Esophagus squamous epithelium (tissue), 5 donors: ENCODE measurements at regions not wholly inside any gene's neighbourhood (a gene's known extent, or its start where the extent isn't known, plus 50 kb on each side); places are given as distances from the start of the nearest gene placed in this dataset.

Experiments used
- DNase-seq: peaks from one replicate; lab custom pipeline; 2025; lab: John Stamatoyannopoulos, UW
- H3K27ac ChIP-seq, 4 donors: fragments of 200-600 bp; sonication (generic); one replicate each; pipeline ENCODE4 v1.5.1; 2016 to 2019; ENCODE audit warnings: mild to moderate bottlenecking in 1 of 4
- H3K27me3 ChIP-seq, 4 donors: fragments of 200-600 bp; sonication (generic); 1 replicate in 3 of 4; 2 replicates in 1 of 4; pipeline versions ENCODE4 v1.5.1 to v1.6.0; 2017 to 2021; ENCODE audit warnings: antibody characterized with exemption in 1 of 4
- H3K36me3 ChIP-seq, 3 donors: fragments of 200-600 bp; sonication (generic); one replicate each; pipeline ENCODE4 v1.5.1; 2016 to 2019
- H3K4me1 ChIP-seq, 3 donors: fragments of 200-600 bp; sonication (generic); one replicate each; pipeline ENCODE4 v1.5.1; 2017 to 2019
- H3K4me3 ChIP-seq, 4 donors: fragments of 200-600 bp; sonication (generic); 1 replicate in 3 of 4; 2 replicates in 1 of 4; pipeline ENCODE4 v1.5.1; 2016 to 2019; ENCODE audit warnings: mild to moderate bottlenecking in 2 of 4, moderate library complexity in 1 of 4
- H3K9me3 ChIP-seq, 3 donors: fragments of 200-600 bp; sonication (generic); one replicate each; pipeline ENCODE4 v1.5.1; 2016 to 2019
- POLR2A ChIP-seq, 4 donors: fragments of 450-650 bp; IDR thresholded peaks; one replicate each; pipeline ENCODE4 v1.6.1; 2017; ENCODE audit warnings: antibody characterized with exemption in 4 of 4, mild to moderate bottlenecking in 4 of 4, moderate library complexity in 3 of 4
- WGBS, 2 donors: methylation state at CpG; one replicate each; pipeline ENCODE4 v1.1.5; 2018; 5-methylcytosine and 5-hydroxymethylcytosine counted together
- intact Hi-C: fragments of 100-400 bp; cut with DNase I; formaldehyde crosslinking; loops from one replicate; pipeline ENCODE4 v1.15.0; 2022
- TF ChIP-seq, protein P1 (sequence below), 6 experiments: fragments of 450-650 bp in 4 of 6; fragments of 200-600 bp in 2 of 6; sonication (generic) in 2 of 6; IDR thresholded peaks; one replicate each; pipeline ENCODE4 v1.5.1; 2016 to 2019; ENCODE audit warnings: antibody characterized with exemption in 6 of 6, mild to moderate bottlenecking in 4 of 6, moderate library complexity in 4 of 6
- donor health status: DM: yes; HTN: yes; CAD: no.

DNA sequence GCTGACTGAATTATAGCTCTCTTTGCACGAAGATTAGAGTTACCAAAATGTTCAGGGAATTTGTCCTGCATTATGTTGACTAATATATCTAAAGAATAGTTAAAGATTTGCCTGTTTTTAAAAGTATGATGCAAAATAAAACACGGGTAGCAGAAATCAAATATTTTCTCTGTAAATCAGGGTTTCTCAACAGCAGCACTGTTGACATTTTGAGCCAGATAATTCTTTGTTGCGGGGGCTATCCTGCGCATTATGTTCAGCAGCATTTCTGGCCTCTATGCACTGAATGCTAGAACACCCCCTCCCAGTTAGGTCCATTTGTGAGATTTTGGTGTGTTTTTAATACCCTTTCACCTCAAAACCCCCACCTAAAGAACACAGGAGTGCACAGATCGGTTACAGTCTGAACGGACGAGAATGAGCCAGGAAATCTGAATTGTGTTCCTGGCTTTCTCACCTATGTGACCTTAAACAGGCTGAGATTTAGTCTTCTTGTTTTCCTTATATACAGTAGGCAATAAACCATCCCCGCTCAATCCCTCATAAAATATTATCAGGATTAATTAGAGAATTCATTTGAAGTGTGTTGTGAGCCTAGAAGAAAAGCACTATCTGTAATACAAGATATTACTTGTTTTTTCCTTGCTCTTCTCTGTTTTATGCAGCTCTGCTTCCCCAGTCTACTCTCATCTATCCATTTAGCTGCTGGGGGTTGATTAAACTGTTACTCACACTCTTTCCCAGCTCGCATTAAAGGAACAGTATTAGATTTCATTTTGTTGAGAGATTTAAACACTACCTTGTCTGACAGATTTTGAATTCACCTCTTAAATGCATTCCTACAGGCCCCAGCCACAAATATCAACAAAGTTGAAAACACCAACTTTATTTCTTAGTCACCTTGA is 247.5 kb upstream of the GOLIM4 start:
- Histone ChIP-seq H3K36me3 (no peaks in the 10 kb centered on the region), H3K9me3 (no peaks in the 10 kb centered on the region), H3K27ac (no peak overlapping the region), H3K4me1 (no peaks in the 10 kb centered on the region), H3K27me3 (no peaks in the 10 kb centered on the region), H3K4me3 (no peak overlapping the region)
- DNase-seq = no peak
- no peak for TF ChIP-seq POLR2A (IDR thresholded peaks at IDR 0.05)
- TF ChIP-seq, protein P1, sequence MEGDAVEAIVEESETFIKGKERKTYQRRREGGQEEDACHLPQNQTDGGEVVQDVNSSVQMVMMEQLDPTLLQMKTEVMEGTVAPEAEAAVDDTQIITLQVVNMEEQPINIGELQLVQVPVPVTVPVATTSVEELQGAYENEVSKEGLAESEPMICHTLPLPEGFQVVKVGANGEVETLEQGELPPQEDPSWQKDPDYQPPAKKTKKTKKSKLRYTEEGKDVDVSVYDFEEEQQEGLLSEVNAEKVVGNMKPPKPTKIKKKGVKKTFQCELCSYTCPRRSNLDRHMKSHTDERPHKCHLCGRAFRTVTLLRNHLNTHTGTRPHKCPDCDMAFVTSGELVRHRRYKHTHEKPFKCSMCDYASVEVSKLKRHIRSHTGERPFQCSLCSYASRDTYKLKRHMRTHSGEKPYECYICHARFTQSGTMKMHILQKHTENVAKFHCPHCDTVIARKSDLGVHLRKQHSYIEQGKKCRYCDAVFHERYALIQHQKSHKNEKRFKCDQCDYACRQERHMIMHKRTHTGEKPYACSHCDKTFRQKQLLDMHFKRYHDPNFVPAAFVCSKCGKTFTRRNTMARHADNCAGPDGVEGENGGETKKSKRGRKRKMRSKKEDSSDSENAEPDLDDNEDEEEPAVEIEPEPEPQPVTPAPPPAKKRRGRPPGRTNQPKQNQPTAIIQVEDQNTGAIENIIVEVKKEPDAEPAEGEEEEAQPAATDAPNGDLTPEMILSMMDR (IDR thresholded peaks at IDR 0.05) = no peak
- WGBS, 2 donors = 57 to 69% methylated on average over 9 of the region's 9 CpGs
- intact Hi-C loops = no loop called here

DNA sequence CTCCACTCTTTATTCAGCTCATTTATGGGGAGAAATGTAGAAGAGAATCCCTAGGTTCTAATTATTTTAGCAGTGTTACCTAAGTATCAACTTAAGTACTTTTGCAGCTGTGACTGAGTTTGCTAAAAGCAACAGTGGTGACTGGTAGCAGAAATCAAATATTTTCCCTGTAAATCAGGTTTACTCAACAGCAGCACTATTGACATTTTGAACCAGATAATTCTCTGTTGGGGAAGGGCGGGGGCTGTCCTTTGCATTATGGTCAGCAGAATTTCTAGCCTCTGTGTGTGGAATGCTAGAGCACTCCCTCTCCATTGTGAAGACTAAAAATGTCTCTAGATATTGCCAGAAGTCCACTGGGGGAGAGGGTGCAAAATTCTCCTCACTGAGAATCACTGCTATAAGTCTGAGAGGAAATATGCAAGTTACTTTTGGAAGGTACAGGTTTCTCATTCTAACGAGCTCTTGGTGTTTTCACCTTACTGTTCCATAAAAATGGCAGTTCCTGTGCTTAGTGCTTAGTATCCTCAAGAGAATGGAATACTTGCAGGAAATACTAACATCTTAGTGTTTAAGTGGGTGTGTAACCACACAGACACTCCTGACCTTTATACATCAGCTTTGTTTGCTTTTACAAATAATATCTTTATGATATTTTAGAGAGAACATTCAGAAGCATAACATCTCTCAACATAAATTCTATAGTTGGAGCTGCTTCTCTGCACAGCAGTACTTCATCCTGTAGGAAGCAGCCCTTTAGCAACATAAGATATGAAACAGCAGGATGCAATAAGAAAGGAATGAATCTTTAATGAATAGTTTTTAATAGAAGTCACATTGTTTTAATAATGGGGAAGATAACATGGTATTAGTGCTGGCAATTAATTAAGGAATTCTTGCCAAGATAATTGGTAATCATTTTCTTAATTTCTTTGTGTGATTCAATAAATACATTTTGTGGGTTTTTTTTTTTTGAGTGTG is 246.5 kb upstream of the GOLIM4 start:
- intact Hi-C loops = no loop called here
- Histone ChIP-seq H3K4me1 (no peaks in the 10 kb centered on the region), H3K4me3 (no peak overlapping the region), H3K27me3 (no peaks in the 10 kb centered on the region), H3K9me3 (no peaks in the 10 kb centered on the region), H3K27ac (no peak overlapping the region), H3K36me3 (no peaks in the 10 kb centered on the region)
- WGBS, 2 donors = 35 to 51% methylated on average over 2 of the region's 2 CpGs
- no peak for DNase-seq
- TF ChIP-seq POLR2A (IDR thresholded peaks at IDR 0.05) = no peak
- TF ChIP-seq, protein P1 (IDR thresholded peaks at IDR 0.05) = no peak

DNA sequence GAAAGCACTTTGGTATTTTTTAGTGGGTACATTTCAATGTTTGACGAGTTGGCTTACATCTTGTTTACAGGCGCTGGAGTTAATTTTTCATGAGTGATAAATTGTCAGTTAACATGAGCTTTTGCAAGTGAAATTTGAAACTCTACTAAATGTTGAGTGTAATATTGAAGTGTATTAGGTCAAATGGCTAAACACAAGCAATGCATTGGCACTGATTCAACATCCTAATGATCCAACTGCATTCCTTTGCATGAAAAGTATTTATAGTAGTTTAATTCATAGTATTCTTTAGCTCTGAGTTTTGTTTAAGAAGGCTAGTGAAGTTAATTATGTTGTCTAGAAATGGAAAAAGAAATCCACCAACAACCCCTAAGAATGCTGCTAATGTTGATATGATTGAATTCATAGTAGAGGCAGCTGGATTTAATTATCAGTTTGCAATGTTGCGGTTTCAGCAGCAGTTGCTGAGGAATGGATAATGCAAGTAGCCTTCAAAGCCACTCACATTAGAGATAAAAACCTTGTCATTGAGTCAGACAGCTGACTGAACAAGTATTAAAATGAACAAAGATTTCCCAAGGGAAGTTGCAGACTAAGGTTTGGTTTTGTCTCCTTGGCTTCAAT is 245.6 kb upstream of the GOLIM4 start:
- no peaks in the 10 kb centered on the region for H3K27me3 ChIP-seq
- H3K4me3 ChIP-seq = no peak overlapping the region
- H3K27ac ChIP-seq = no peak overlapping the region
- TF ChIP-seq, protein P1 (IDR thresholded peaks at IDR 0.05) = no peak
- no peak for TF ChIP-seq POLR2A (IDR thresholded peaks at IDR 0.05)
- no peaks in the 10 kb centered on the region for H3K36me3 ChIP-seq
- DNase-seq = no peak
- WGBS, 2 donors = 43% methylated on average over 3 of the region's 3 CpGs
- H3K9me3 ChIP-seq = no peaks in the 10 kb centered on the region
- no peaks in the 10 kb centered on the region for H3K4me1 ChIP-seq
- intact Hi-C loops = no loop called here

DNA sequence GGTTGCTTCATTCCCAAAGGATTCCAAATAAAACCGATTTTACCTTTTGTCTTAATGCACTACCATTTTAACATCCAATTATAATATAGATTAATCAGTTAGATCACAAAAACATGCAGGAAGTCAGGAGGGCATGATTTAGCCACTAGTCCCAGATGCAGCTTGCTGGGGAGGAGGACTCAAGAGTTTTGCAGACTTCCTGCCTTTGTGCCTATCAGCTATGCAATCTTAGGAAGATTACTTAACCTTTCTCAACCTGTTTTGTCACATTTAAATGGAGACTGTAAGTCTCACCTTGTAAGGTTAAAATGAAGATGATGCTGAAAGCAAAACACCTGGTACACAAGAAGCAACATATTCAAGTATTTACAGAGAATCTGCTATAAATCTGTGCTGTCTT is 242.4 kb upstream of the GOLIM4 start:
- intact Hi-C loops = no loop called here
- Histone ChIP-seq H3K27ac (no peak overlapping the region), H3K36me3 (no peaks in the 10 kb centered on the region), H3K9me3 (no peaks in the 10 kb centered on the region), H3K4me1 (no peaks in the 10 kb centered on the region), H3K27me3 (no peaks in the 10 kb centered on the region), H3K4me3 (no peak overlapping the region)
- 43 to 60% methylated on average over 1 of the region's 1 CpG for WGBS, 2 donors
- DNase-seq = no peak
- TF ChIP-seq POLR2A (IDR thresholded peaks at IDR 0.05) = no peak
- TF ChIP-seq, protein P1 (IDR thresholded peaks at IDR 0.05) = no peak
